IgD-negative memory B cell (primary cell): ENCODE measurements at regions not wholly inside any gene's neighbourhood (a gene's known extent, or its start where the extent isn't known, plus 50 kb on each side); places are given as distances from the start of the nearest gene placed in this dataset.
"Not testable (repeated sequence)": the region's sequence is repeated elsewhere in the genome, so short reads cannot be mapped to it uniquely, and the experiment has no call there.

ENCODE experiments used
- H3K27ac Mint-ChIP-seq, 3 donors: one replicate each; pipeline ENCODE4 v1.8.0; 2020 to 2022; ENCODE audit warnings: mild to moderate bottlenecking in 3 of 3, mixed read lengths in 3 of 3, moderate library complexity in 1 of 3
- H3K27me3 Mint-ChIP-seq: one replicate; pipeline ENCODE4 v1.8.0; 2021; ENCODE audit warnings: mixed read lengths
- H3K36me3 Mint-ChIP-seq: one replicate; pipeline ENCODE4 v1.8.0; 2020; ENCODE audit warnings: mild to moderate bottlenecking, mixed read lengths
- H3K4me1 Mint-ChIP-seq, 3 donors: one replicate each; pipeline ENCODE4 v1.8.0; 2020 to 2022; ENCODE audit warnings: mixed read lengths in 3 of 3, mild to moderate bottlenecking in 1 of 3
- H3K4me3 Mint-ChIP-seq, 4 donors: one replicate each; pipeline ENCODE4 v1.8.0; 2020 to 2022; ENCODE audit warnings: mild to moderate bottlenecking in 4 of 4, mixed read lengths in 4 of 4, moderate library complexity in 3 of 4
- H3K9me3 Mint-ChIP-seq, 3 donors: one replicate each; pipeline ENCODE4 v1.8.0; 2020 to 2021; ENCODE audit warnings: mixed read lengths in 3 of 3, mild to moderate bottlenecking in 1 of 3

DNA sequence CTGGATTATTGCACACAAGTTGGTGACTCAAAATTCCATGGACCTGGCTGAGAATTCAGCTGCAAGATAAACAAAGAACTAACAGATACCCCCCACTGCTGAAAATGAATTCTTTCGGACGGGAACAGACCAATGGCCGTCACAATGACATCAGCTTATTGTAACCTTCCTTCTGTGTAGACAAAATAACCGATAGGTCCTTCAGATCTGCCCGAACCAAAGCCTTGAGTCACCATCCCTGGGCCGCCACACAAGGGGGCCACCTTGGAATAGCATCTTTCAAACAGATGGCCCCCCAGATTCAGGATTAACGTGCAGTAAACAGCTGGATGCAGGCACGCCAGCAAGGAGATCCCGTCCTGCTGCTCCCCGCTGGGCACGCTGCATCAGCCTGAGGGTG is 214.0 kb upstream of the EXOC2 start:
- Mint-ChIP-seq H3K4me1 (peaks cover 0 to 2% (median 0%) of the 10 kb centered on the region in 3 donors), H3K27ac (no peak overlapping the region), H3K27me3 (peaks cover 7% of the 10 kb centered on the region), H3K4me3 (no peak overlapping the region), H3K9me3 (no peaks in the 10 kb centered on the region), H3K36me3 (no peaks in the 10 kb centered on the region)

GRCh38 chr6:905556-905955 is 212.6 kb upstream of the EXOC2 start:
- Mint-ChIP-seq H3K4me1 (peaks cover 0 to 2% (median 0%) of the 10 kb centered on the region in 3 donors), H3K27me3 (peaks cover 11% of the 10 kb centered on the region), H3K9me3 (no peaks in the 10 kb centered on the region), H3K4me3 (no peak overlapping the region), H3K36me3 (no peaks in the 10 kb centered on the region), H3K27ac (no peak overlapping the region)

DNA sequence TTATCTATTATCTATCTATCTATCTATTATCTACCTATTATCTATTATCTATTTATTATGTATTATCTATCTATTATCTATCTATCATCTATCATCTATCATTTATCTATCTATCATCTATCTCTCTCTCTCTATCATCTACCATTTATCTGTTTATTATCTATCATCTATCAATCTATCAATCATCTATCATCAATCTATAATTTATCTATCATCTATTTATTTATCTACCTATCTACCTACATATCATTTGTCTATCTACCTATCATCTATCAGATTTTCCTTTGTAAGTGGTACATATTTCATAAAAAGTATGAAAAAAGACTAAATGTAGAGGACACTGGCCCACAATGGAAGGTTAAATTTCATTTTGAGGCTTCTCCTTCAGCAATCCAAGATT is 212.1 kb upstream of the EXOC2 start:
- Mint-ChIP-seq H3K27me3 (peaks cover 11% of the 10 kb centered on the region), H3K27ac (no peak overlapping the region), H3K36me3 (no peaks in the 10 kb centered on the region), H3K4me1 (peaks cover 0 to 2% (median 0%) of the 10 kb centered on the region in 3 donors), H3K4me3 (no peak overlapping the region), H3K9me3 (no peaks in the 10 kb centered on the region)

DNA sequence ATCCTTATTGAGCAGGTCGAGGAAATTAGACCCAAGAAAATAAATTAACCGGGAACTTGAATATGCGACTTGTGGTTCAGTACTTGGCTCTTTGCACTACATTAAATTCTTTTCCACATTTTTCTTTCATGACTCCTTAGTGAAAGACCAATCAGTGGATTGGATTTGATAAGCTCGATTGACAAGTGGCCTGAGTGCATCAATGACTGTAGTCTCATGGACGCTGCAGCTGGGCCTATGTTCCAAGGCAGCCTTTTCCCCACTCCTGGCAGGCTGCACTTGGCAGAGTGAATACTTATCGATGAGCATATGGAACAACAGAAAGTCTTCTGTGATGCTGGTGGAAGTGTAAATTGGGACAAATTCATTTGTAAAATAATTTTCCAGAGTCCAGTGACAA is 210.8 kb upstream of the EXOC2 start:
- Mint-ChIP-seq H3K4me1 (peaks cover 0 to 1% (median 0%) of the 10 kb centered on the region in 3 donors), H3K36me3 (no peaks in the 10 kb centered on the region), H3K4me3 (no peak overlapping the region), H3K27ac (peak overlapping the region in 1 of 3 donors; percentile 68), H3K27me3 (peaks cover 8% of the 10 kb centered on the region), H3K9me3 (no peaks in the 10 kb centered on the region)

GRCh38 chr6:901696-902460 is 208.9 kb upstream of the EXOC2 start:
- Mint-ChIP-seq H3K9me3 (no peaks in the 10 kb centered on the region), H3K27me3 (peaks cover 23% of the 10 kb centered on the region), H3K4me3 (no peak overlapping the region), H3K27ac (no peak overlapping the region), H3K36me3 (no peaks in the 10 kb centered on the region), H3K4me1 (peaks cover 8 to 15% (median 10%) of the 10 kb centered on the region in 3 donors)

- Mint-ChIP-seq H3K4me3 (no peak overlapping the region), H3K9me3 (no peaks in the 10 kb centered on the region), H3K36me3 (peaks cover 2% of the 10 kb centered on the region), H3K4me1 (peaks cover 8 to 16% (median 10%) of the 10 kb centered on the region in 3 donors), H3K27me3 (peaks cover 27% of the 10 kb centered on the region), H3K27ac (no peak overlapping the region)
Observed at GRCh38 chr6:900716-901605, 208.0 kb upstream of the EXOC2 start.

- H3K36me3 Mint-ChIP-seq, result peaks cover 2% of the 10 kb centered on the region
- H3K4me1 Mint-ChIP-seq, result peaks cover 8 to 16% (median 11%) of the 10 kb centered on the region in 3 donors
- peak overlapping the region in 2 of 4 donors; percentile 26 to 65 for H3K4me3 Mint-ChIP-seq
- H3K9me3 Mint-ChIP-seq, result no peaks in the 10 kb centered on the region
- peak overlapping the region in 1 of 3 donors; percentile 68 for H3K27ac Mint-ChIP-seq
- peaks cover 26% of the 10 kb centered on the region for H3K27me3 Mint-ChIP-seq
Observed at GRCh38 chr6:897528-898207, 204.7 kb upstream of the EXOC2 start.

DNA sequence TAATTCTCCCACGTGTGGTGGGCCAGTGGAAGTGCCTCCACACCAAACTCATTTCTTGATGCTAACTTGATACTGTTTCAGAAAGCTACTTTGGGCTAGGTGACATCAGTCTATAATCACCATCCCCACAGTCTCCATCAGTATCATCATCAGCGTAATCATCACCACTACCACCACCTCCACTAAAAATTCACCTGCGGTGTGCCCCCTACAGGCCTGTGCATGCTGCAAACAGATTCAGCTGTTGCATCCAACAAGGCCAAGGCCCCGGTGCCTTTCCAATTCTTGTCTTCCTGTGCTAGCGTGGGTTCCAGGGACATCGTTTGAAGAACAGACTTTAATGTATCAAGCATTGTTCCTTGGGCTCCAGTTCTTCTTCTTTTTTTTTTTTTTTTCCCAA is 201.3 kb upstream of the EXOC2 start:
- no peaks in the 10 kb centered on the region for H3K9me3 Mint-ChIP-seq
- peaks cover 2% of the 10 kb centered on the region for H3K36me3 Mint-ChIP-seq
- peaks cover 8 to 15% (median 11%) of the 10 kb centered on the region in 3 donors for H3K4me1 Mint-ChIP-seq
- no peak overlapping the region for H3K27ac Mint-ChIP-seq
- H3K4me3 Mint-ChIP-seq, result no peak overlapping the region
- peaks cover 19% of the 10 kb centered on the region for H3K27me3 Mint-ChIP-seq

DNA sequence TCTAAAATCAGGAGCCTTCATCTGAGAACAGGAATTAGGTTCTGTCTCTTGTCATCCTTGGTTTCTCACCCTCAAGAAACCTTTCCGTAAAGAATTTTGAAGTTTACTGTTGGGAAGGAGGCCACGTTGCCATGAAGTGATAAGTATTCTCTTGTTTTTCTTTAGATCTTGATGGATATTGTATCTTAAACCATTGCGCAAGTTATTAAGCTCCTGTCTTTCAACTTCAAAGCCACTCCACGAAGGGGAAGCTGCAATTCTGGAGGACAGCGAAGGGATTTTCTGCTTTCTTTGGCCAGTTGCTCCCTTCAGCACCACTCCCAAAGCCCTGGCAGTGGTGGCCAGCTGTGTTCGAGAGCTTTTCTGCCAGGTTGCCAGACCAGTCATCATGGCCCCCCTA is 198.1 kb upstream of the EXOC2 start:
- no peaks in the 10 kb centered on the region for H3K9me3 Mint-ChIP-seq
- H3K27me3 Mint-ChIP-seq, result no peaks in the 10 kb centered on the region
- no peaks in the 10 kb centered on the region for H3K36me3 Mint-ChIP-seq
- no peak overlapping the region for H3K27ac Mint-ChIP-seq
- H3K4me3 Mint-ChIP-seq, result no peak overlapping the region
- peaks cover 0 to under 1% (median 0%) of the 10 kb centered on the region in 3 donors for H3K4me1 Mint-ChIP-seq

DNA sequence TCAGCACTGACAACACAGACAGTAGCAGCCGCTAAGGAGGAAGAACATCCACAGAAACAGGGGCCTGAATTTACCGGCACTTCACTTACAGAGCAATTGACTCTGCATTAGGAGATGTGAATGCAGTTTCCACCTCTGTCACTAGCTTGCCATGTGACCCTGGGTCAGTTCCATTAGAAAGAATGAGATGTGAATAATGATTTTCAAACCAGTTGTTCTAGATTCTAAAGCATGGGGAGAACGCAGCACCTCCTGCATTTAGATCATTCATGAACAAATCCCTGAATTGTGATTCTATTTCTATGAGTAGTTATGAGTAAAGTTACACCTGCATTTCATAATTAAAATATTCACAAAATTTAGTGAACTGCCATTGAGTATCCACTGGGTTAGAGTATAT is 197.3 kb upstream of the EXOC2 start:
- peaks cover 0 to 1% (median 0%) of the 10 kb centered on the region in 3 donors for H3K4me1 Mint-ChIP-seq
- H3K36me3 Mint-ChIP-seq, result no peaks in the 10 kb centered on the region
- no peaks in the 10 kb centered on the region for H3K27me3 Mint-ChIP-seq
- H3K4me3 Mint-ChIP-seq, result no peak overlapping the region
- H3K27ac Mint-ChIP-seq, result no peak overlapping the region
- H3K9me3 Mint-ChIP-seq, result no peaks in the 10 kb centered on the region

GRCh38 chr6:887583-888235 is 194.8 kb upstream of the EXOC2 start:
- no peaks in the 10 kb centered on the region for H3K27me3 Mint-ChIP-seq
- H3K27ac Mint-ChIP-seq, result no peak overlapping the region
- H3K4me1 Mint-ChIP-seq, result peaks cover 0 to 1% (median 0%) of the 10 kb centered on the region in 3 donors
- H3K4me3 Mint-ChIP-seq, result no peak overlapping the region
- H3K36me3 Mint-ChIP-seq, result no peaks in the 10 kb centered on the region
- no peaks in the 10 kb centered on the region for H3K9me3 Mint-ChIP-seq

GRCh38 chr6:886116-886515 is 193.2 kb upstream of the EXOC2 start:
- H3K9me3 Mint-ChIP-seq, H3K27me3 Mint-ChIP-seq, H3K4me1 Mint-ChIP-seq: not testable (repeated sequence)

GRCh38 chr6:885051-885590 is 192.2 kb upstream of the EXOC2 start:
- Mint-ChIP-seq H3K27ac (no peak overlapping the region), H3K4me3 (no peak overlapping the region), H3K4me1 (peaks cover 0 to 1% (median 0%) of the 10 kb centered on the region in 3 donors), H3K9me3 (no peaks in the 10 kb centered on the region), H3K27me3 (no peaks in the 10 kb centered on the region), H3K36me3 (no peaks in the 10 kb centered on the region)

More at GRCh38 chr6:886116-886515, 193.2 kb upstream of the EXOC2 start:
- not testable (repeated sequence) for H3K27ac Mint-ChIP-seq, H3K4me3 Mint-ChIP-seq, H3K36me3 Mint-ChIP-seq

GRCh38 chr6:884570-884969 is 191.6 kb upstream of the EXOC2 start:
- no peak overlapping the region for H3K4me3 Mint-ChIP-seq
- H3K27ac Mint-ChIP-seq, result no peak overlapping the region
- H3K4me1 Mint-ChIP-seq, result peaks cover 0 to 1% (median 0%) of the 10 kb centered on the region in 3 donors
- no peaks in the 10 kb centered on the region for H3K36me3 Mint-ChIP-seq
- peaks cover under 1% of the 10 kb centered on the region for H3K27me3 Mint-ChIP-seq
- H3K9me3 Mint-ChIP-seq, result no peaks in the 10 kb centered on the region
